Left lung (tissue), 4 donors: ENCODE measurements at regions not wholly inside any gene's neighbourhood (a gene's known extent, or its start where the extent isn't known, plus 50 kb on each side); places are given as distances from the start of the nearest gene placed in this dataset.

Source experiments
- ATAC-seq: fragments of 200-7000 bp; cut with Tn5 transposase; one replicate; pipeline ENCODE4 v1.9.1; 2020; ENCODE audit warnings: moderate library complexity
- DNase-seq, 4 donors: peaks; one replicate each; pipeline ENCODE4 v3.0.0-alpha.2; 2013 to 2020
- H3K27ac ChIP-seq, 2 donors: fragments of 200-600 bp; sonication (generic) in 1 of 2; one replicate each; pipeline versions ENCODE4 v1.5.0 to v1.8.0; 2020 to 2021
- H3K27me3 ChIP-seq, 2 donors: fragments of 200-600 bp; sonication (generic) in 1 of 2; one replicate each; pipeline versions ENCODE4 v1.5.0 to v1.8.0; 2020 to 2021
- H3K36me3 ChIP-seq, 2 donors: fragments of 200-600 bp; sonication (generic) in 1 of 2; one replicate each; pipeline versions ENCODE4 v1.5.0 to v1.8.0; 2020 to 2021
- H3K4me1 ChIP-seq, 2 donors: fragments of 200-600 bp; one replicate each; pipeline ENCODE4 v1.8.0; 2021
- H3K4me3 ChIP-seq, 2 donors: fragments of 200-600 bp; sonication (generic) in 1 of 2; one replicate each; pipeline versions ENCODE4 v1.5.0 to v1.8.0; 2020 to 2021; ENCODE audit warnings: mild to moderate bottlenecking in 1 of 2
- H3K9me3 ChIP-seq, 2 donors: fragments of 200-600 bp; sonication (generic) in 1 of 2; one replicate each; pipeline versions ENCODE4 v1.5.0 to v1.8.0; 2020 to 2021
- intact Hi-C, 2 donors: fragments of 100-400 bp; cut with DNase I; formaldehyde crosslinking; loops; one replicate each; pipeline versions ENCODE4 v1.11.2 to v1.14.2; 2022
- TF ChIP-seq, protein P1 (sequence below), 2 donors: fragments of 200-600 bp; sonication (generic) in 1 of 2; IDR thresholded peaks; one replicate each; pipeline versions ENCODE4 v1.5.0 to v1.8.0; 2021; ENCODE audit warnings: antibody characterized with exemption in 2 of 2
- donor health status: DM: no; HTN: yes; CAD: no.
- donor health status: DM: no; HTN: no; CAD: no.

DNA sequence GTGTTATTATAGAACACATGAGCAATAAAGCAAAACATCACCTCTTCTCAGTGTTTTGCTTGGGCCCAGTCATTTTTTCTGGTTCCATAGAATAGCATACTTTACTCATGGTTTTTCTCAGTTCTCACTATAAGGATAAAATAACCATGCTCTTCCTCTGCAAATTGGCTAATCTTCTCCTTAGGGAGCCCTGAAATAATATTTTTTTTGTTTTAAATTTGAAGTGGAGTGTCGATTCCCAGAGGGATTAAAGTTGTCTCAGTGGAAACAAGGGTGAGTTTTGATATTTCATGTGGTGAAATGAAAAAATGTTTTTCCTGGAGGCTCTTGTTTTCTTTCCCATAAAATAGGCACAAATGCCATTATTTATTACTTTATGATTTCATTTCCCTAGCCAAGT lies 127.3 kb downstream of the NOC3L start:
- TF ChIP-seq, protein P1, sequence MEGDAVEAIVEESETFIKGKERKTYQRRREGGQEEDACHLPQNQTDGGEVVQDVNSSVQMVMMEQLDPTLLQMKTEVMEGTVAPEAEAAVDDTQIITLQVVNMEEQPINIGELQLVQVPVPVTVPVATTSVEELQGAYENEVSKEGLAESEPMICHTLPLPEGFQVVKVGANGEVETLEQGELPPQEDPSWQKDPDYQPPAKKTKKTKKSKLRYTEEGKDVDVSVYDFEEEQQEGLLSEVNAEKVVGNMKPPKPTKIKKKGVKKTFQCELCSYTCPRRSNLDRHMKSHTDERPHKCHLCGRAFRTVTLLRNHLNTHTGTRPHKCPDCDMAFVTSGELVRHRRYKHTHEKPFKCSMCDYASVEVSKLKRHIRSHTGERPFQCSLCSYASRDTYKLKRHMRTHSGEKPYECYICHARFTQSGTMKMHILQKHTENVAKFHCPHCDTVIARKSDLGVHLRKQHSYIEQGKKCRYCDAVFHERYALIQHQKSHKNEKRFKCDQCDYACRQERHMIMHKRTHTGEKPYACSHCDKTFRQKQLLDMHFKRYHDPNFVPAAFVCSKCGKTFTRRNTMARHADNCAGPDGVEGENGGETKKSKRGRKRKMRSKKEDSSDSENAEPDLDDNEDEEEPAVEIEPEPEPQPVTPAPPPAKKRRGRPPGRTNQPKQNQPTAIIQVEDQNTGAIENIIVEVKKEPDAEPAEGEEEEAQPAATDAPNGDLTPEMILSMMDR (IDR thresholded peaks at IDR 0.05): no peak
- Histone ChIP-seq H3K4me3 (no peak overlapping the region), H3K9me3 (no peaks in the 10 kb centered on the region), H3K4me1 (no peaks in the 10 kb centered on the region), H3K27ac (no peak overlapping the region), H3K27me3 (no peaks in the 10 kb centered on the region), H3K36me3 (no peaks in the 10 kb centered on the region)
- no peak for DNase-seq
- intact Hi-C loops: no loop called here
- ATAC-seq: no peak

DNA sequence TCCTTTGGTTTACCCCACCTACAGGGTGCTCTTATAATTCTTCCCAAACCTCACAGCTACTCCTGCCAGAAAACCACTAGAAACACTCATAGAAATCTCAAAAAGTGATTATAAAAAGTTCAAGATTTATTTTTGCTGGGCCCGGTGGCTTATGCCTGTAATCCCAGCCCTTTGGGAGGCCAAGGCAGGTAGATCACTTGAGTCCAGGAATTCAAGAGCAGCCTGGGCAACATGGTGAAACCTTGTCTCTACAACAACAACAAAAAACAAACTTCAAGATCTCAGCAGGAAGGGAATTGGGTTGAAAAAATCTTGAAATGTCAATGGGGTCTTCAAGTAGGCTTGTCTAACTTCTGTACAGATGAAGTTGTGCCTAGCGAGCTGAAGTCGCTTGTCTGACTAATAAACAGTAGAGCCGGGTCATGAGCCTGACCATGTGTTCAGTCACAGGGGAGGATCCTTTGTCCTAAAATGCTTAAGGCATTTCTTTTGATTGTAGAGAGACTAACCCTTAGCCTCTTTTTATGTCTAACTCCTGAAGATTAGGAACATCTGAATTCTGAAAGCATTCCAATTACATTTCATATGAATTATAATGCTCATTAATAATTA lies 124.6 kb downstream of the NOC3L start:
- peak; percentile 53 for ATAC-seq
- intact Hi-C loops: no loop called here
- TF ChIP-seq, protein P1 (IDR thresholded peaks at IDR 0.05): no peak

DNA sequence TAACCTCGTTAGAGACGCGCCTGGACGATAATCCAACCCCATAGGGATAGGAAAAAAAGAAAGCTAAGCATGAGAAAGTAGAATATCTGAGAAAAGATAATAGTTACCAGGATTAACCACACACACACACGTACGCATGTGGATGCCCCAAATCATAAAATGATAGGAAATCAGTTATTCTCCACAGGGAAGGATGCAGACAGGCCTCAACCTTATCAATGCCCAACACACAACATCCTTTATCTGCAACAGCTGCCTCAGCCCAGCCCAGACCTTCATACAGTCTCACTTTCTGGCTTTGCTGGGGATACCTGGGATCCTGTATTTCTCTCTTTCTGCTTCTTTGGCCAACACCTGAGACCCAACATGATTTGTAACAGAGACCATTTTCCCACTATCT lies 123.0 kb downstream of the NOC3L start:
- Histone ChIP-seq H3K9me3 (no peaks in the 10 kb centered on the region), H3K36me3 (no peaks in the 10 kb centered on the region), H3K4me3 (no peak overlapping the region), H3K27me3 (no peaks in the 10 kb centered on the region), H3K4me1 (no peaks in the 10 kb centered on the region), H3K27ac (no peak overlapping the region)
- intact Hi-C loops: no loop called here
- TF ChIP-seq, protein P1 (IDR thresholded peaks at IDR 0.05): no peak
- ATAC-seq (no peak), DNase-seq (no peak)

More for the DNA sequence above, 124.6 kb downstream of the NOC3L start:
- DNase-seq: no peak
- Histone ChIP-seq H3K4me3 (no peak overlapping the region), H3K27me3 (no peaks in the 10 kb centered on the region), H3K36me3 (no peaks in the 10 kb centered on the region), H3K27ac (no peak overlapping the region), H3K4me1 (no peaks in the 10 kb centered on the region), H3K9me3 (no peaks in the 10 kb centered on the region)

DNA sequence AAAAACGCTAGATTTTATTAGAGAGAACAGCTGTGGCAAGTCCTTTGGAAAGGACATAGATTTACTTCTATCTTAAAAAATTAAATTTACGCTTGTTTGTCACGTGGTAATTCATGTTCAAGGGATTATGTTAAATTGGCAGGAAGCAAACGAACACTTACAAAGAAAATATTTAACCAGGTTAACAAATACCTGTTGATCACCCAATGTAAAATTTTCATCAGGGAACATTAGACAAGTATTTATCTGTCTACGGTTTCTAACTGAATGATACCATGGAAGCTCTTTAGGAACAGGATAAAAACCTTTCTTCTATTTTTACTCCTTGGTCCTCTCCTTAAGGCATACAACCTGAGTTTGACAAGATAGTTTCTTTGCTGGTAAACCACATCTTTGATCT lies 122.2 kb downstream of the NOC3L start:
- Histone ChIP-seq H3K27me3 (no peaks in the 10 kb centered on the region), H3K27ac (no peak overlapping the region), H3K36me3 (no peaks in the 10 kb centered on the region), H3K9me3 (no peaks in the 10 kb centered on the region), H3K4me1 (no peaks in the 10 kb centered on the region), H3K4me3 (no peak overlapping the region)
- DNase-seq: no peak
- no peak for ATAC-seq
- intact Hi-C loops: no loop called here
- TF ChIP-seq, protein P1 (IDR thresholded peaks at IDR 0.05): no peak

DNA sequence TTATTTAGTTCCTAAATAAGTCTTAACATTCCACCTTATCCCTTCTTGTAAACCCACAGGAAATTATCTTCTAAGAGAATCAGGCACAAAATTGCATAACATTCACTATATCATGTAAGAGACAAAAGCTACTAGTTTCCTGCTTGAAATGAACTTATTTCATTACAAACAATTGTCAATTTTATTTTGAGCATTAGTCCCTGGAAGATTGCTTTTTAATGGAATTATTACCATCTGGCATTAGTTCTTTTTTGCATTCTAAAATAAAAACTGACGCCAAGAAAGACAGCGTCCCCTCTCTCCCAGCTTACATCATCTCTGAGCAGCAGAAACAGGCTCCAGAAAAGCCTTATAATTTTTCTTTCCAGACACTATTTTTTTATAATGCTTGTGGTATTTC lies 121.8 kb downstream of the NOC3L start:
- Histone ChIP-seq H3K9me3 (no peaks in the 10 kb centered on the region), H3K4me1 (no peaks in the 10 kb centered on the region), H3K27me3 (no peaks in the 10 kb centered on the region), H3K36me3 (no peaks in the 10 kb centered on the region), H3K27ac (no peak overlapping the region), H3K4me3 (no peak overlapping the region)
- TF ChIP-seq, protein P1 (IDR thresholded peaks at IDR 0.05): no peak
- ATAC-seq (no peak), DNase-seq (peak in 2 of 4 donors; percentile 42 to 66)
- intact Hi-C loops: no loop called here
